ENCODE measurements at regions not wholly inside any gene's neighbourhood (a gene's known extent, or its start where the extent isn't known, plus 50 kb on each side); places are given as distances from the start of the nearest gene placed in this dataset.

- WGBS, 2 experiments (ENCODE audit: extremely low coverage in 2 of 2, insufficient read length in 1 of 2), result no CpG with 5 or more reads among the region's 3 CpGs
- H3K18ac ChIP-seq (ENCODE audit: low read depth, low read length), result no peak overlapping the region
These were observed 205.2 kb upstream of the APCDD1 start for GRCh38 chr18:10249270-10249669.

More at GRCh38 chr18:10249270-10249669, 205.2 kb upstream of the APCDD1 start:
- Histone ChIP-seq H4K8ac (ENCODE audit: low read depth in 2 of 2, low read length in 2 of 2) (no peak overlapping the region), H3K9ac (ENCODE audit: low read depth, low read length) (no peak overlapping the region), H3K4ac (ENCODE audit: low read depth, low read length) (no peak overlapping the region), H2AFZ (replicated peaks; ENCODE audit: low read length, poor library complexity) (no peak overlapping the region), H2BK120ac (ENCODE audit: low read depth, low read length) (no peak overlapping the region), H3K27ac (ENCODE audit: insufficient read depth, low read length) (no peak overlapping the region), H3K9me3 (ENCODE audit: control insufficient read depth, insufficient read depth, low read length) (no peaks in the 10 kb centered on the region), H3K14ac (replicated peaks; ENCODE audit: low read depth, low read length) (no peak overlapping the region; the same call in 1 of the 2 replicates), H3K79me1 (ENCODE audit: low read depth in 1 of 2, low read length in 2 of 2) (no peaks in the 10 kb centered on the region), H2AK5ac (ENCODE audit: low read depth, low read length) (no peak overlapping the region), H3K27me3 (ENCODE audit: control insufficient read depth, insufficient read depth, low read length) (peaks cover 12% of the 10 kb centered on the region), H3K56ac (ENCODE audit: extremely low read depth, insufficient read depth, low read length) (no peak overlapping the region), H4K5ac (ENCODE audit: low read depth, low read length) (no peak overlapping the region), H3K23ac (ENCODE audit: low read depth, low read length) (no peak overlapping the region), H2AK9ac (replicated peaks; ENCODE audit: low read depth, low read length, poor library complexity) (no peak overlapping the region), H3K4me2 (ENCODE audit: low read depth, low read length) (no peak overlapping the region), H2BK20ac (ENCODE audit: low read depth, low read length) (no peak overlapping the region), H3K9me1 (ENCODE audit: insufficient read depth, low read length) (no peaks in the 10 kb centered on the region), H3K4me3 (ENCODE audit: insufficient read depth, low read depth, low read length) (no peak overlapping the region), H2BK5ac (ENCODE audit: low read depth, low read length, poor library complexity, severe bottlenecking) (no peak overlapping the region), H3K4me1 (ENCODE audit: control insufficient read depth, insufficient read depth, low read length) (no peaks in the 10 kb centered on the region), H4K20me1 (ENCODE audit: insufficient read depth, low read length) (no peaks in the 10 kb centered on the region), H4K91ac (ENCODE audit: insufficient read depth, low read depth, low read length) (no peak overlapping the region), H2BK15ac (ENCODE audit: low read depth, low read length) (no peak overlapping the region), H3K36me3 (ENCODE audit: control insufficient read depth, insufficient read depth, low read length) (no peaks in the 10 kb centered on the region)
- dilution Hi-C loops (cut with HindIII; ENCODE audit: low sequenced_read_pairs, unreplicated experiment) (no loop called here), in situ Hi-C loops (cut with MboI; ENCODE audit: low sequenced_read_pairs) (no loop called here), intact Hi-C loops (cut with micrococcal nuclease) (no loop called here)
- ChIA-PET POLR2A (ENCODE audit: unreplicated experiment) (no interaction called here), CTCF (no interaction called here)
- ATAC-seq (ENCODE audit: low read depth) (no peak), DNase-seq (no peak)
- TF ChIP-seq, protein P1, sequence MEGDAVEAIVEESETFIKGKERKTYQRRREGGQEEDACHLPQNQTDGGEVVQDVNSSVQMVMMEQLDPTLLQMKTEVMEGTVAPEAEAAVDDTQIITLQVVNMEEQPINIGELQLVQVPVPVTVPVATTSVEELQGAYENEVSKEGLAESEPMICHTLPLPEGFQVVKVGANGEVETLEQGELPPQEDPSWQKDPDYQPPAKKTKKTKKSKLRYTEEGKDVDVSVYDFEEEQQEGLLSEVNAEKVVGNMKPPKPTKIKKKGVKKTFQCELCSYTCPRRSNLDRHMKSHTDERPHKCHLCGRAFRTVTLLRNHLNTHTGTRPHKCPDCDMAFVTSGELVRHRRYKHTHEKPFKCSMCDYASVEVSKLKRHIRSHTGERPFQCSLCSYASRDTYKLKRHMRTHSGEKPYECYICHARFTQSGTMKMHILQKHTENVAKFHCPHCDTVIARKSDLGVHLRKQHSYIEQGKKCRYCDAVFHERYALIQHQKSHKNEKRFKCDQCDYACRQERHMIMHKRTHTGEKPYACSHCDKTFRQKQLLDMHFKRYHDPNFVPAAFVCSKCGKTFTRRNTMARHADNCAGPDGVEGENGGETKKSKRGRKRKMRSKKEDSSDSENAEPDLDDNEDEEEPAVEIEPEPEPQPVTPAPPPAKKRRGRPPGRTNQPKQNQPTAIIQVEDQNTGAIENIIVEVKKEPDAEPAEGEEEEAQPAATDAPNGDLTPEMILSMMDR (conservative IDR thresholded peaks at IDR 0.05; ENCODE audit: low read depth, low read length), result no peak
- TF ChIP-seq MAZ (IDR thresholded peaks at IDR 0.05; ENCODE audit: borderline replicate concordance, low read depth, low read length) (no peak), SMC3 (IDR thresholded peaks at IDR 0.05; ENCODE audit: low read depth, low read length) (no peak), USF2 (IDR thresholded peaks at IDR 0.05; ENCODE audit: low read depth, low read length) (no peak), RAD21 (IDR thresholded peaks at IDR 0.05; ENCODE audit: low read length) (no peak), RFX5 (IDR thresholded peaks at IDR 0.05; ENCODE audit: low read depth, low read length) (no peak), BHLHE40 (IDR thresholded peaks at IDR 0.05; ENCODE audit: low read depth, low read length) (no peak), POLR2A (IDR thresholded peaks at IDR 0.05; ENCODE audit: low read depth, low read length) (no peak), FOS (IDR thresholded peaks at IDR 0.05; ENCODE audit: low read depth, low read length) (no peak), MXI1 (IDR thresholded peaks at IDR 0.05; ENCODE audit: borderline replicate concordance, low read depth, low read length) (no peak), RCOR1 (IDR thresholded peaks at IDR 0.05; ENCODE audit: insufficient replicate concordance, low read length) (no peak), CHD1 (IDR thresholded peaks at IDR 0.05; ENCODE audit: low read depth, low read length) (no peak), CEBPB (IDR thresholded peaks at IDR 0.05; ENCODE audit: low read depth, low read length) (no peak), NFE2L2 (IDR thresholded peaks at IDR 0.05; ENCODE audit: low read depth, low read length) (no peak), MAFK (IDR thresholded peaks at IDR 0.05; ENCODE audit: low read depth, low read length) (no peak)
- TF ChIP-seq, protein P2, sequence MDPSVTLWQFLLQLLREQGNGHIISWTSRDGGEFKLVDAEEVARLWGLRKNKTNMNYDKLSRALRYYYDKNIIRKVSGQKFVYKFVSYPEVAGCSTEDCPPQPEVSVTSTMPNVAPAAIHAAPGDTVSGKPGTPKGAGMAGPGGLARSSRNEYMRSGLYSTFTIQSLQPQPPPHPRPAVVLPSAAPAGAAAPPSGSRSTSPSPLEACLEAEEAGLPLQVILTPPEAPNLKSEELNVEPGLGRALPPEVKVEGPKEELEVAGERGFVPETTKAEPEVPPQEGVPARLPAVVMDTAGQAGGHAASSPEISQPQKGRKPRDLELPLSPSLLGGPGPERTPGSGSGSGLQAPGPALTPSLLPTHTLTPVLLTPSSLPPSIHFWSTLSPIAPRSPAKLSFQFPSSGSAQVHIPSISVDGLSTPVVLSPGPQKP (IDR thresholded peaks at IDR 0.05; ENCODE audit: borderline replicate concordance, low read depth, low read length), result no peak
- BruUV-seq (replicated peaks), result no TSS peak

All from IMR-90 (cell line).